Mucosa of rectum (tissue), 2 donors: ENCODE measurements at regions not wholly inside any gene's neighbourhood (a gene's known extent, or its start where the extent isn't known, plus 50 kb on each side); places are given as distances from the start of the nearest gene placed in this dataset.

Experiments
- H3K27ac ChIP-seq, 2 donors: one replicate each; pipeline ENCODE4 v1.7.0; 2013; ENCODE audit warnings: inconsistent platforms in 2 of 2, low read depth in 2 of 2, low read length in 2 of 2
- H3K27me3 ChIP-seq, 2 donors: one replicate each; pipeline ENCODE4 v1.7.0; 2013; ENCODE audit warnings: low read length in 2 of 2; ENCODE audit not compliant: control insufficient read depth in 2 of 2, insufficient read depth in 2 of 2
- H3K36me3 ChIP-seq, 2 donors: one replicate each; pipeline ENCODE4 v1.7.0; 2013; ENCODE audit warnings: low read length in 2 of 2; ENCODE audit not compliant: control insufficient read depth in 2 of 2, insufficient read depth in 2 of 2
- H3K4me1 ChIP-seq, 2 donors: one replicate each; pipeline ENCODE4 v1.7.0; 2013; ENCODE audit warnings: low read length in 2 of 2, mild to moderate bottlenecking in 1 of 2; ENCODE audit not compliant: control insufficient read depth in 2 of 2, insufficient read depth in 2 of 2
- H3K4me3 ChIP-seq, 2 donors: one replicate each; pipeline ENCODE4 v1.7.0; 2013; ENCODE audit warnings: low read length in 2 of 2
- H3K9ac ChIP-seq, 2 donors: one replicate each; pipeline ENCODE4 v1.7.0; 2013; ENCODE audit warnings: low read length in 2 of 2, low read depth in 1 of 2, mild to moderate bottlenecking in 1 of 2
- H3K9me3 ChIP-seq, 2 donors: one replicate each; pipeline ENCODE4 v1.7.0; 2013; ENCODE audit warnings: low read length in 2 of 2; ENCODE audit not compliant: control insufficient read depth in 2 of 2
- donor health status: healthy.
- donor health status: Normal muscosa, but diverticular disease.

DNA sequence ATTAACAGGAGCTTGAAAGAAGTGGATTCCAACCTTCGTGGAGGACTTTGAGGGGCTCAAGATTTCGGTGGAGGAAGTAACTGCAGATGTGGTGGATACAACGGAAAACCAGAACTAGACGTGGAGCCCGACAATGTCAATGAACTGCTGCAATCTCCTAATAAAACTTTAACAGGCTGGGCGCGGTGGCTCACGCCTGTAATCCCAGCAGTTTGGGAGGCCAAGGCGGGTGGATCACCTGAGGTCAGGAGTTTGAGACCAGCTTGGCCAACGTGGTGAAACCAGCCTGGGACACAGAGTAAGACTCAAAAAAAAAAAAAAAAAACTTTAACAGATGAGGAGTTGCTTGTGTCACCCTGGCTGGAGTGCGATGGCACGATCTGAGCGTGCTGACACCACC lies 477.8 kb upstream of the MKI67 start:
- no peak overlapping the region for H3K4me3 ChIP-seq
- H3K36me3 ChIP-seq: no peaks in the 10 kb centered on the region
- no peak overlapping the region for H3K27ac ChIP-seq
- no peaks in the 10 kb centered on the region for H3K9me3 ChIP-seq
- H3K4me1 ChIP-seq: peaks cover 9 to 11% of the 10 kb centered on the region in 2 donors
- no peaks in the 10 kb centered on the region for H3K27me3 ChIP-seq
- H3K9ac ChIP-seq: no peak overlapping the region

DNA sequence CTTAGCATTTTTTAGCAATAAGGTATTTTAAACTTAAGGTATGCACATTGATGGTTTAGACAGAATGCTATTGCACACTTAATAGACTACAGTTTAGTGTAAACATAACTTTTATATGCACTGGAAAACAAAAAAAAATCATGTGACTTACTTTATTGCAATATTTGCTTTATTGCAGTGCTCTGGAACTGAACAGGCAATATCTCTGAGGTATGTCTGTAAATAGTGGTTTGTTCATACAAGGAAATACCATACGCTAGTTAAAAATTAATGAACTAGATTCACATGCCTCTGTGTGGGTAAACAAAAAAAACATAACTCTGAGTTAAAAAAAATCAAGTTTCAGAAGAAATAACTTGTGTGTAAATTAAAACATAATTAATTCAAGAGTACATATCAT lies 479.0 kb upstream of the MKI67 start:
- Histone ChIP-seq H3K27me3 (no peaks in the 10 kb centered on the region), H3K4me1 (peaks cover 9 to 11% of the 10 kb centered on the region in 2 donors), H3K27ac (peak overlapping the region in 1 of 2 donors; percentile 34), H3K36me3 (no peaks in the 10 kb centered on the region), H3K9me3 (no peaks in the 10 kb centered on the region), H3K9ac (no peak overlapping the region), H3K4me3 (no peak overlapping the region)

DNA sequence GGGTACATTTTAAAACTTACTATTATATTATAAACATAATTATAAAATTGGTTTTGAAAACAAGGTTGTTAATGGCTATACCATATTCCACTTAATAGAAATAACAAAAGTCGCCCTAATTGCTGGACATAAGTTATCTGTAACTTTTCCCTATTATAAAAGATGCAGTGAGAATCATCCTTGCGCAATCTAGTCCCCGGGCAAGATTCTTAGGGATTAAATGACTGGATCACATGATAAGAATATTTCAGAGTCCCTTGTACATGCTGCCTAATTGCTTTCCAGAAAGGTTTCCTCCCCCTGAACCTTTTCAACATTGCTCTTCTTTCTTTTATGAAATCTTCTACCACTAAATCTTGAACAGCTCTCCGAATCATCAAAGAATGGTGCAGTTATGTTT lies 479.8 kb upstream of the MKI67 start:
- no peaks in the 10 kb centered on the region for H3K27me3 ChIP-seq
- H3K27ac ChIP-seq: no peak overlapping the region
- no peak overlapping the region for H3K4me3 ChIP-seq
- no peaks in the 10 kb centered on the region for H3K36me3 ChIP-seq
- no peaks in the 10 kb centered on the region for H3K9me3 ChIP-seq
- no peak overlapping the region for H3K9ac ChIP-seq
- H3K4me1 ChIP-seq: peaks cover 9 to 11% of the 10 kb centered on the region in 2 donors

DNA sequence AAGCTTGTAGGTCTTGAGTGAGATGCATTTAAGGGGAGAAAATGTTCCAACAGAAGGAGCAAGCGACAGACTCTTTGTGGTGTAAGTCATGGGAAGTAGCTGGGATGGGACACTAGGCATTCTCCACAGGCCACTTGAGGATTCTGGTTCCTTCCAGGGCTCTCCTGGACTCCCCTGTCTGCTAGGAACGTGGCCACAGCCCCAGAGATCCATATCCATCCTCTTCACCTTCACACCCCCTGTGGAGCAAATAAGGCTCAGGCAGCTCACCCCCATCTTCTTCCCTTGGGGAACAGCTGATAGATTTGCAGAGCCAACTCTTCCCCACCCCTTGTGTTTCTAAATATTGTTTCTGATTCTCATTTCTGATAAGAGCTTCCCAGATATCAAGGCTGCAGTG lies 482.6 kb upstream of the MKI67 start:
- no peaks in the 10 kb centered on the region for H3K4me1 ChIP-seq
- H3K27me3 ChIP-seq: no peaks in the 10 kb centered on the region
- H3K9ac ChIP-seq: no peak overlapping the region
- H3K4me3 ChIP-seq: no peak overlapping the region
- no peak overlapping the region for H3K27ac ChIP-seq
- H3K36me3 ChIP-seq: no peaks in the 10 kb centered on the region
- no peaks in the 10 kb centered on the region for H3K9me3 ChIP-seq

DNA sequence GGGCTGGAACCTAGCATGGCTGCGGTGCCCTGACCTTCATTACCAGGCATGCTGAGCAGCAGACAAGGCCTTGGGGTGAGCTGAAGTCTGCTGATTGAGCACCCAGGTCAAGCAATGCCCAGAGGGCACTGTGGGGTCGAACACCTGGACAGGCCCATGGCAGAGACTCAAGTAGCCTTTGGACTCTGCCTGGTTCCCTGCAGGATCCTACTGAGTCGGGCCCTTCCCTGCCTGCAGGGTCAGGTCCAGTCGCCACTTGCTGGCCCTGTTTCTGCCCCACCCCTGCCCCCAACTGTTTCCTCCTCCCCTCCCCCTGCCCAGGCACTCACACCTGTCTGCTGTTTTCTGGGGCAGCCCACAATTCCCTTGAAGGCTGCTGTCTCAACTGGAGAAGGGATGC lies 483.2 kb upstream of the MKI67 start:
- Histone ChIP-seq H3K4me1 (no peaks in the 10 kb centered on the region), H3K27me3 (no peaks in the 10 kb centered on the region), H3K9me3 (no peaks in the 10 kb centered on the region), H3K36me3 (no peaks in the 10 kb centered on the region), H3K27ac (no peak overlapping the region), H3K9ac (no peak overlapping the region), H3K4me3 (no peak overlapping the region)

DNA sequence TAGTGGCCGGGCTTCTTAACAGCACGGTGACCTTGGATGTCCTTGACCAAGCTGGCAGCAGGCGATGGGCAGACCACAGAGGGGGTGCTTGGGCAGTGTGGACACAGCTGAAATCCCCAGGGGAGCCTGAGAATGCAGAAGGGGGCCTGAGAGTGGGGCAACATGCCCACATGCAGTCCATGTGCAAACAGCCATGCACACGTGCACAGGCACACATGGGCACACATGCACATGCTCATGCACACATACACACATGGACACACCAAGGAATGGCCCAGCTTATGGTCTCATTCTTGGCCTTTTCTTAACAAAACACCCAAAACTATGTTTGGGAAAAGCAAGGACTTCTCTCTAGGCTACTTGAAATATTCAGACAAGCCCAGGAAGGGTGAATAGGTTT lies 483.9 kb upstream of the MKI67 start:
- Histone ChIP-seq H3K27me3 (no peaks in the 10 kb centered on the region), H3K4me1 (no peaks in the 10 kb centered on the region), H3K4me3 (no peak overlapping the region), H3K9ac (no peak overlapping the region), H3K27ac (no peak overlapping the region), H3K9me3 (no peaks in the 10 kb centered on the region), H3K36me3 (no peaks in the 10 kb centered on the region)

DNA sequence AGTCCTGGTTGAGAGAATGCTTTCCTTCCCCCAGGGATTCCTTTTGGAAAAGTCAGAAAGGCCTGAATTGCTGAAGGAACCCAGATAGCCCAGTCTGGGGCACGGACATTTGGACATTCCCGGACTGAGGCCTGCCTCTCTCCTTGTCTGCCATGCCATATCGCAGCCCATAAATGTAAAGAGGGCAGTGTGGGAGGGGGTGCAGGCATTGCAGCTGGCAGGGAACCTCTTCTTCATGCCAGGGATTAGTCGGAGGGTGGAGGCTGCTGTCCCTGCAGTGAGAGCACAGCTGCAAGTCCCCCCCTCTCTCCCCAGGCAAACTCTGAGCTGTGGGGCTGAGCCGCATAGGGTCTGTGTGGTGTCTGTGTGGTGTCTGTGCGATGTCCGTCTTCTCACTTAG lies 486.0 kb upstream of the MKI67 start:
- no peaks in the 10 kb centered on the region for H3K9me3 ChIP-seq
- H3K27ac ChIP-seq: no peak overlapping the region
- H3K4me1 ChIP-seq: no peaks in the 10 kb centered on the region
- no peaks in the 10 kb centered on the region for H3K27me3 ChIP-seq
- no peak overlapping the region for H3K9ac ChIP-seq
- H3K4me3 ChIP-seq: no peak overlapping the region
- no peaks in the 10 kb centered on the region for H3K36me3 ChIP-seq

DNA sequence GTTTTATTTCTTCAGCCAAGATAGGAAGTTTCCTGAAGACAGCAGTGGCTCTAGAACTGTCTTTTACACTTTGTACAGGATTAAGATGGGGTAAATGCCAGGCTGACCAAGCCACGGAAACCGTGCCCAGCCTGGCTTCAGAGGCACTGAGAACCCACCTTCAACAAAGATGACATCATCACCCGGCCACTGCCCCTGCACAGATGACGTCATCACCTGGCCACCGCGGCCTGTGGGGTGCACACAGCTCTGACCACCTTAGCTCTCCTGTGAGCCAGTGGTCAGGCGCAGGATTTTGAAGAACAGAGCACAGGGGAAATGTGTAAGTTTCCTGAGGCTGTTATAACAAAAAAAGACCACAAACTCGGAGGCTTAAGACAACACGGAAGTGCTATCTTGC lies 486.4 kb upstream of the MKI67 start:
- H3K4me1 ChIP-seq: no peaks in the 10 kb centered on the region
- H3K36me3 ChIP-seq: no peaks in the 10 kb centered on the region
- H3K9ac ChIP-seq: no peak overlapping the region
- no peak overlapping the region for H3K27ac ChIP-seq
- H3K9me3 ChIP-seq: no peaks in the 10 kb centered on the region
- H3K4me3 ChIP-seq: no peak overlapping the region
- H3K27me3 ChIP-seq: no peaks in the 10 kb centered on the region

DNA sequence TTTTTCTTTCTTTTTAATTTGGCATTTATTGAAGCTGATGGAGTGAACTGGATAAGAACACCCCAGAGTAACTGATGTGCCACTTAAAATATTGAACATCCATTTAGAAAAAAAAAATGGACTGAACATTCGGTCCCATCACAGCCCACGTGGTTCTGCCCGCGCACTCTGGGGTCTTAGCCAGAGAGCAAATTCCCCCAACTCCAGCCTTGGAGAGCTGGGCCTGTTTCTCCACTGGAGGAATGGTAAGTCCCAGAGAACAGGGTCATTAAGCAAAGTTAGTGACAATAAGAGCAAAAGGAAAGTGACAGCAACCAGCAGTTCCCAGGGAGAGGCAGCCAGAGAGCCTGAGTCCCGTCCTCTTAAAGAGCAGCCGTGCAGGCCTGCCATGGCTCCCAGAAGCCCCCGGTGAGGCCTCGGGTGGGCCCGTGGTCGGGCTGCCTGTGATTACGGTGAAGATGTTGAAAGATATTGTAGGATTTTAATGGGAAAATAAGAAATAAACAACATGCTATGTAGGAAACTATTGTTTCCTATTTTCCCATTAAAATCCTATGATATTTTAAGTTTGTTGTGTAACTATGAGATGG lies 487.9 kb upstream of the MKI67 start:
- Histone ChIP-seq H3K9ac (no peak overlapping the region), H3K4me3 (no peak overlapping the region), H3K27ac (no peak overlapping the region), H3K9me3 (no peaks in the 10 kb centered on the region), H3K4me1 (no peaks in the 10 kb centered on the region), H3K27me3 (no peaks in the 10 kb centered on the region), H3K36me3 (no peaks in the 10 kb centered on the region)

DNA sequence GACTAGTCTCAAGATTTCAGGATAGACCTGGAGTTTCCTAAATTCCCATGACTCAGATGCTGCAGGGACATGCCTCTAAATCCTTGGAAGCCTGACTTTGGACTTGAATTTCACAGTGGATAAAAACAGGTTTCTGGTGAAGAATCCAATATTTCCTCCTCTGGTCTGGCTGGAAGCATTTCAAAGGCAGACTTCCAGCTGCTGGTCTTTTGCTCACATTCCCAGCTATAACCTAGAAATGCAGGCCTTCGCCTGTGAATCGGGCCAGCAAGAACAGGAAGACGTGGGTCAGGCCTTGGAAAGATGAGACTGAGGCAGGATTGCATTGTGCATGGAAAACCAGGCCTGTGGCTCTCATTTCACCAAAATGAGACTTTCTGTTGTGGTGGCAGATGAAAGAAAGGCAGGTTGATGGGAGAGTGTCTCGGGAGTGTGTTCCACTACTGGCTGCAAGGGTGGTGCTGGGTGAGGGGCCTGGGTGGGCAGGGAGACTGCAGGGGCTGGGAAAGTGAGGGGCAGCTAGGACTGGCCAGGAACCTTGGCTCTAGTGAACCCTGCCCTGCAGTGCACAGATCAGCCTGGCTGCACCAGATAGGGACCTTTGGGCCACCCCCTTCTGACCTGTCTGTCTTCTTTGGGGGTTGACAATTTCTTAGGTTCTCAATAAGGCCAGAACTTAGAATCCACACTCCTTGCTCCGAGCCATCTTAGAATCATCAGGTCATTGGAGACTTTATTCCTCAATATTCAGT lies 488.8 kb upstream of the MKI67 start:
- Histone ChIP-seq H3K4me1 (no peaks in the 10 kb centered on the region), H3K9me3 (no peaks in the 10 kb centered on the region), H3K27me3 (no peaks in the 10 kb centered on the region), H3K9ac (no peak overlapping the region), H3K27ac (no peak overlapping the region), H3K4me3 (no peak overlapping the region), H3K36me3 (no peaks in the 10 kb centered on the region)
